ENCODE measurements at regions not wholly inside any gene's neighbourhood (a gene's known extent, or its start where the extent isn't known, plus 50 kb on each side); places are given as distances from the start of the nearest gene placed in this dataset.

DNA sequence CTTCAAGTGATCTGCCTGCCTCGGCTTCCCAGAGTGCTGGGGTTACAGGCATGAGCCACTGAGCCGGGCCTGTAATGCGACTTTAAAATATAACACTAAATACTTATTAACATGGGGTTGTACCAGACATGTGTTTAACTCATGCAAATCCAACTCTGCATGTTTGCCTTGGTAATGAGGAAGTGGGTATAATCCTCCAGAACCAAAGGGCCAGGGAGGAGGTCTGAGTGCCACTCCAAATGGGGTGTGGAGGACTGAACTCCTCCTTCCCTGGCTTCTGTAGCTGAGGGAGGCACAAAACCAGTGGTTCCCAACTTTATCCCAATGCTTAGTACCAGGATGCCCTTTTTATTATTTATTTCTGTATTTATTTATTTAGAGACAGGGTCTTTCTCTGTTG, 61.6 kb upstream of the MED13L start:
- TF ChIP-seq EZH2 (IDR thresholded peaks at IDR 0.05; ENCODE audit: borderline replicate concordance) (no peak), EZH2phosphoT487 (IDR thresholded peaks at IDR 0.05; ENCODE audit: low read depth, severe bottlenecking, unreplicated experiment) (no peak)
- TF ChIP-seq, protein P1, sequence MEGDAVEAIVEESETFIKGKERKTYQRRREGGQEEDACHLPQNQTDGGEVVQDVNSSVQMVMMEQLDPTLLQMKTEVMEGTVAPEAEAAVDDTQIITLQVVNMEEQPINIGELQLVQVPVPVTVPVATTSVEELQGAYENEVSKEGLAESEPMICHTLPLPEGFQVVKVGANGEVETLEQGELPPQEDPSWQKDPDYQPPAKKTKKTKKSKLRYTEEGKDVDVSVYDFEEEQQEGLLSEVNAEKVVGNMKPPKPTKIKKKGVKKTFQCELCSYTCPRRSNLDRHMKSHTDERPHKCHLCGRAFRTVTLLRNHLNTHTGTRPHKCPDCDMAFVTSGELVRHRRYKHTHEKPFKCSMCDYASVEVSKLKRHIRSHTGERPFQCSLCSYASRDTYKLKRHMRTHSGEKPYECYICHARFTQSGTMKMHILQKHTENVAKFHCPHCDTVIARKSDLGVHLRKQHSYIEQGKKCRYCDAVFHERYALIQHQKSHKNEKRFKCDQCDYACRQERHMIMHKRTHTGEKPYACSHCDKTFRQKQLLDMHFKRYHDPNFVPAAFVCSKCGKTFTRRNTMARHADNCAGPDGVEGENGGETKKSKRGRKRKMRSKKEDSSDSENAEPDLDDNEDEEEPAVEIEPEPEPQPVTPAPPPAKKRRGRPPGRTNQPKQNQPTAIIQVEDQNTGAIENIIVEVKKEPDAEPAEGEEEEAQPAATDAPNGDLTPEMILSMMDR (IDR thresholded peaks at IDR 0.05; ENCODE audit: poor library complexity) = no peak
- no peaks in the 10 kb centered on the region for H3K27me3 ChIP-seq
- H3K27ac ChIP-seq = no peak overlapping the region
- WGBS (ENCODE audit: low lambda C conversion rate, missing lambda C conversion rate) = 96% methylated on average over 3 of the region's 3 CpGs
- no peaks in the 10 kb centered on the region for H3K9me2 ChIP-seq (replicated peaks; ENCODE audit: insufficient read depth)
- H3K4me1 ChIP-seq (ENCODE audit: insufficient read depth) = no peaks in the 10 kb centered on the region
- H3K79me2 ChIP-seq = no peaks in the 10 kb centered on the region
- H2AFZ ChIP-seq = no peak overlapping the region
- H4K20me1 ChIP-seq (ENCODE audit: insufficient read depth, poor library complexity, severe bottlenecking) = no peaks in the 10 kb centered on the region
- no peak overlapping the region for H3K4me2 ChIP-seq
- H3K4me3 ChIP-seq = no peak overlapping the region
- no peaks in the 10 kb centered on the region for H3K9me3 ChIP-seq (ENCODE audit: low read depth)
- DNase-seq (ENCODE audit: low spot score) = no peak
- no peaks in the 10 kb centered on the region for H3K36me3 ChIP-seq (replicated peaks; ENCODE audit: insufficient read depth, low read depth)

- TF ChIP-seq EZH2phosphoT487 (IDR thresholded peaks at IDR 0.05; ENCODE audit: low read depth, severe bottlenecking, unreplicated experiment) = no peak
- no peak for TF ChIP-seq EZH2 (IDR thresholded peaks at IDR 0.05; ENCODE audit: borderline replicate concordance)
- no peak overlapping the region for H3K27ac ChIP-seq
- H3K4me2 ChIP-seq = no peak overlapping the region
- H3K27me3 ChIP-seq = no peaks in the 10 kb centered on the region
- H3K9me3 ChIP-seq (ENCODE audit: low read depth) = no peaks in the 10 kb centered on the region
- H3K4me1 ChIP-seq (ENCODE audit: insufficient read depth) = no peaks in the 10 kb centered on the region
- H3K9me2 ChIP-seq (replicated peaks; ENCODE audit: insufficient read depth) = no peaks in the 10 kb centered on the region
- H4K20me1 ChIP-seq (ENCODE audit: insufficient read depth, poor library complexity, severe bottlenecking) = no peaks in the 10 kb centered on the region
- H3K36me3 ChIP-seq (replicated peaks; ENCODE audit: insufficient read depth, low read depth) = no peaks in the 10 kb centered on the region
- no peak overlapping the region for H3K4me3 ChIP-seq
- no peak for DNase-seq (ENCODE audit: low spot score)
- no peak overlapping the region for H2AFZ ChIP-seq
- 97% methylated on average over 3 of the region's 3 CpGs for WGBS (ENCODE audit: low lambda C conversion rate, missing lambda C conversion rate)
- no peaks in the 10 kb centered on the region for H3K79me2 ChIP-seq
Measured at GRCh38 chr12:116339800-116340371, 62.4 kb upstream of the MED13L start.

- 100% methylated on average over 1 of the region's 1 CpG for WGBS (ENCODE audit: low lambda C conversion rate, missing lambda C conversion rate)
- Histone ChIP-seq H3K9me2 (replicated peaks; ENCODE audit: insufficient read depth) (no peaks in the 10 kb centered on the region), H3K4me1 (ENCODE audit: insufficient read depth) (peaks cover 9% of the 10 kb centered on the region), H3K27me3 (no peaks in the 10 kb centered on the region), H3K4me3 (no peak overlapping the region), H2AFZ (no peak overlapping the region), H3K4me2 (no peak overlapping the region), H3K79me2 (no peaks in the 10 kb centered on the region), H3K36me3 (replicated peaks; ENCODE audit: insufficient read depth, low read depth) (no peaks in the 10 kb centered on the region), H3K9me3 (ENCODE audit: low read depth) (no peaks in the 10 kb centered on the region), H4K20me1 (ENCODE audit: insufficient read depth, poor library complexity, severe bottlenecking) (no peaks in the 10 kb centered on the region), H3K27ac (no peak overlapping the region)
- no peak for DNase-seq (ENCODE audit: low spot score)
- TF ChIP-seq, protein P1 (IDR thresholded peaks at IDR 0.05; ENCODE audit: poor library complexity) = no peak
- TF ChIP-seq EZH2phosphoT487 (IDR thresholded peaks at IDR 0.05; ENCODE audit: low read depth, severe bottlenecking, unreplicated experiment) (no peak), EZH2 (IDR thresholded peaks at IDR 0.05; ENCODE audit: borderline replicate concordance) (no peak)
Measured at GRCh38 chr12:116343331-116343884, 65.9 kb upstream of the MED13L start.

DNA sequence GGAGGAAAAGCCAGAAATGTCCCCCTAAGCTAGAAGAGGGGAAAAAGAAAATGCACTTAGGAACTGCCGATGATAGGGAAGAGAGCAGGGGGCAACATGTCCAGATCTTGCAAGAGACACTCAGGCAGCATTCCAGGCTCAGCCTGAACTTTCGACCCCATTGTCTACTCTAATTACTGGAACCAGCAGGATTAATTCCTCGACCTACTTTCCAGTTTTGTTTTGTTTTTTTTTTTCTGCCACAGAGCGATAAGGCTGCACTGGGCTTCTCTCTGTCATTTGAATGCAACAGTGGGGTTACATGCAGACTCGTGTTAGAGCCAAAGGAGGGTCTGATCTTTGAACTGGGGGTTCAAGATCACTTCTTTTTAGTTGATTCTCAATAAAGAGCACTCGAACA, 68.7 kb upstream of the MED13L start:
- Histone ChIP-seq H4K20me1 (ENCODE audit: insufficient read depth, poor library complexity, severe bottlenecking) (no peaks in the 10 kb centered on the region), H3K79me2 (no peaks in the 10 kb centered on the region), H3K27ac (no peak overlapping the region), H3K9me2 (replicated peaks; ENCODE audit: insufficient read depth) (no peaks in the 10 kb centered on the region), H3K4me1 (ENCODE audit: insufficient read depth) (peaks cover 13% of the 10 kb centered on the region), H2AFZ (no peak overlapping the region), H3K4me3 (no peak overlapping the region), H3K4me2 (peak overlapping the region; percentile 33), H3K27me3 (no peaks in the 10 kb centered on the region), H3K9me3 (ENCODE audit: low read depth) (no peaks in the 10 kb centered on the region), H3K36me3 (replicated peaks; ENCODE audit: insufficient read depth, low read depth) (no peaks in the 10 kb centered on the region)
- TF ChIP-seq EZH2 (IDR thresholded peaks at IDR 0.05; ENCODE audit: borderline replicate concordance) (no peak), EZH2phosphoT487 (IDR thresholded peaks at IDR 0.05; ENCODE audit: low read depth, severe bottlenecking, unreplicated experiment) (no peak)
- TF ChIP-seq, protein P1 (IDR thresholded peaks at IDR 0.05; ENCODE audit: poor library complexity) = no peak
- no peak for DNase-seq (ENCODE audit: low spot score)
- WGBS (ENCODE audit: low lambda C conversion rate, missing lambda C conversion rate) = 15% methylated on average over 6 of the region's 6 CpGs

Data from hepatocyte (in vitro differentiated cells).